Esophagus muscularis mucosa (tissue), 4 donors: ENCODE measurements at regions not wholly inside any gene's neighbourhood (a gene's known extent, or its start where the extent isn't known, plus 50 kb on each side); places are given as distances from the start of the nearest gene placed in this dataset.

Experiments used
- DNase-seq: peaks from one replicate; pipeline ENCODE4 v3.0.0-alpha.2; 2017; ENCODE audit errors: extremely low spot score
- H3K27ac ChIP-seq, 4 donors: fragments of 200-600 bp; sonication (generic); replicated peaks in 1 of 4; 1 replicate in 3 of 4; 2 replicates in 1 of 4; pipeline ENCODE4 v1.5.1; 2016 to 2019; ENCODE audit warnings: mild to moderate bottlenecking in 1 of 4
- H3K27me3 ChIP-seq, 4 donors: fragments of 200-600 bp; sonication (generic); one replicate each; pipeline versions ENCODE4 v1.5.1 to v1.6.0; 2016 to 2019
- H3K36me3 ChIP-seq, 4 donors: fragments of 200-600 bp; sonication (generic); one replicate each; pipeline ENCODE4 v1.5.1; 2016 to 2019
- H3K4me1 ChIP-seq, 4 donors: fragments of 200-600 bp; sonication (generic); one replicate each; pipeline ENCODE4 v1.5.1; 2016 to 2019
- H3K4me3 ChIP-seq, 4 donors: fragments of 200-600 bp; sonication (generic); 1 replicate in 2 of 4; 2 replicates in 2 of 4; pipeline ENCODE4 v1.5.1; 2016 to 2019; ENCODE audit warnings: mild to moderate bottlenecking in 4 of 4, moderate library complexity in 1 of 4
- H3K9me3 ChIP-seq, 4 donors: fragments of 200-600 bp; sonication (generic); 1 replicate in 3 of 4; 2 replicates in 1 of 4; pipeline ENCODE4 v1.5.1; 2016 to 2019
- CTCF ChIP-seq, 3 experiments: fragments of 200-600 bp in 2 of 3; fragments of 450-650 bp in 1 of 3; sonication (generic) in 2 of 3; IDR thresholded peaks; one replicate each; pipeline ENCODE4 v1.5.1; 2017 to 2019; ENCODE audit warnings: antibody characterized with exemption in 3 of 3, mild to moderate bottlenecking in 2 of 3, moderate library complexity in 1 of 3
- EP300 ChIP-seq: sonication (generic); formaldehyde crosslinking; IDR thresholded peaks from one replicate; pipeline ENCODE4 v1.6.1; 2017; ENCODE audit warnings: antibody characterized with exemption
- POLR2A ChIP-seq: fragments of 450-650 bp; IDR thresholded peaks from one replicate; pipeline ENCODE4 v1.6.1; 2017; ENCODE audit warnings: antibody characterized with exemption, moderate library complexity, mild to moderate bottlenecking, low read depth
- POLR2AphosphoS5 ChIP-seq, 2 donors: sonication (generic); formaldehyde crosslinking; IDR thresholded peaks; one replicate each; pipeline ENCODE4 v1.6.1; 2017; ENCODE audit warnings: antibody characterized with exemption in 2 of 2
- whole genome bisulfite sequencing: methylation state at CpG from one replicate; pipeline ENCODE4 v1.1.5; 2018; 5-methylcytosine and 5-hydroxymethylcytosine counted together
- intact Hi-C: fragments of 100-400 bp; cut with DNase I; formaldehyde crosslinking; loops from one replicate; pipeline ENCODE4 v1.15.1; 2023

- H3K4me1 ChIP-seq, result no peaks in the 10 kb centered on the region
- no peak overlapping the region for H3K4me3 ChIP-seq
- DNase-seq, result no peak
- no peak for TF ChIP-seq CTCF (IDR thresholded peaks at IDR 0.05)
- TF ChIP-seq POLR2AphosphoS5 (IDR thresholded peaks at IDR 0.05), result no peak
- no peak for TF ChIP-seq EP300
- TF ChIP-seq POLR2A, result no peak
- intact Hi-C loops, result no loop called here
- H3K27ac ChIP-seq, result no peak overlapping the region
- no peaks in the 10 kb centered on the region for H3K27me3 ChIP-seq
- no peaks in the 10 kb centered on the region for H3K9me3 ChIP-seq
- H3K36me3 ChIP-seq, result no peaks in the 10 kb centered on the region
- 86% methylated on average over 4 of the region's 4 CpGs for WGBS
Measured at GRCh38 chr11:23423104-23423503, 562.8 kb upstream of the CCDC179 start.

- no peak for DNase-seq
- no peak for TF ChIP-seq CTCF (IDR thresholded peaks at IDR 0.05)
- TF ChIP-seq POLR2AphosphoS5 (IDR thresholded peaks at IDR 0.05), result no peak
- TF ChIP-seq EP300, result no peak
- no peak for TF ChIP-seq POLR2A
- Histone ChIP-seq H3K36me3 (no peaks in the 10 kb centered on the region), H3K27me3 (no peaks in the 10 kb centered on the region), H3K27ac (no peak overlapping the region), H3K4me3 (no peak overlapping the region), H3K4me1 (no peaks in the 10 kb centered on the region), H3K9me3 (no peaks in the 10 kb centered on the region)
- WGBS, result 88% methylated on average over 3 of the region's 3 CpGs
- intact Hi-C loops, result no loop called here
Measured at GRCh38 chr11:23423656-23424055, 563.4 kb upstream of the CCDC179 start.

GRCh38 chr11:23425381-23425780 lies 565.1 kb upstream of the CCDC179 start:
- Histone ChIP-seq H3K27ac (no peak overlapping the region), H3K36me3 (no peaks in the 10 kb centered on the region), H3K4me3 (no peak overlapping the region), H3K9me3 (no peaks in the 10 kb centered on the region), H3K4me1 (no peaks in the 10 kb centered on the region), H3K27me3 (no peaks in the 10 kb centered on the region)
- intact Hi-C loops, result no loop called here
- no peak for DNase-seq
- WGBS, result 65% methylated on average over 2 of the region's 2 CpGs
- TF ChIP-seq POLR2A (no peak), POLR2AphosphoS5 (IDR thresholded peaks at IDR 0.05) (no peak), CTCF (IDR thresholded peaks at IDR 0.05) (no peak), EP300 (no peak)

GRCh38 chr11:23429569-23429968 lies 569.3 kb upstream of the CCDC179 start:
- no peak for TF ChIP-seq POLR2A
- TF ChIP-seq POLR2AphosphoS5 (IDR thresholded peaks at IDR 0.05), result no peak
- TF ChIP-seq CTCF (IDR thresholded peaks at IDR 0.05), result no peak
- TF ChIP-seq EP300, result no peak
- H3K36me3 ChIP-seq, result no peaks in the 10 kb centered on the region
- no peak overlapping the region for H3K4me3 ChIP-seq
- H3K27ac ChIP-seq, result no peak overlapping the region
- no peak for DNase-seq
- no peaks in the 10 kb centered on the region for H3K4me1 ChIP-seq
- WGBS, result 86% methylated on average over 3 of the region's 3 CpGs
- intact Hi-C loops, result no loop called here
- H3K27me3 ChIP-seq, result no peaks in the 10 kb centered on the region
- no peaks in the 10 kb centered on the region for H3K9me3 ChIP-seq

- DNase-seq, result no peak
- peaks cover 0 to 6% (median 0%) of the 10 kb centered on the region in 4 donors for H3K9me3 ChIP-seq
- no peak for TF ChIP-seq CTCF (IDR thresholded peaks at IDR 0.05)
- no peak for TF ChIP-seq POLR2AphosphoS5 (IDR thresholded peaks at IDR 0.05)
- no peak for TF ChIP-seq EP300
- no peak for TF ChIP-seq POLR2A
- H3K4me1 ChIP-seq, result peaks cover 0 to 3% (median 0%) of the 10 kb centered on the region in 4 donors
- WGBS, result 84% methylated on average over 2 of the region's 2 CpGs
- no peak overlapping the region for H3K27ac ChIP-seq
- H3K36me3 ChIP-seq, result no peaks in the 10 kb centered on the region
- intact Hi-C loops, result no loop called here
- H3K4me3 ChIP-seq, result no peak overlapping the region
- H3K27me3 ChIP-seq, result no peaks in the 10 kb centered on the region
Measured at GRCh38 chr11:23453522-23453921, 593.2 kb upstream of the CCDC179 start.
